ENCODE measurements at regions not wholly inside any gene's neighbourhood (a gene's known extent, or its start where the extent isn't known, plus 50 kb on each side); places are given as distances from the start of the nearest gene placed in this dataset.
"Not testable (repeated sequence)": the region's sequence is repeated elsewhere in the genome, so short reads cannot be mapped to it uniquely, and the experiment has no call there.

- TF ChIP-seq, protein P1, sequence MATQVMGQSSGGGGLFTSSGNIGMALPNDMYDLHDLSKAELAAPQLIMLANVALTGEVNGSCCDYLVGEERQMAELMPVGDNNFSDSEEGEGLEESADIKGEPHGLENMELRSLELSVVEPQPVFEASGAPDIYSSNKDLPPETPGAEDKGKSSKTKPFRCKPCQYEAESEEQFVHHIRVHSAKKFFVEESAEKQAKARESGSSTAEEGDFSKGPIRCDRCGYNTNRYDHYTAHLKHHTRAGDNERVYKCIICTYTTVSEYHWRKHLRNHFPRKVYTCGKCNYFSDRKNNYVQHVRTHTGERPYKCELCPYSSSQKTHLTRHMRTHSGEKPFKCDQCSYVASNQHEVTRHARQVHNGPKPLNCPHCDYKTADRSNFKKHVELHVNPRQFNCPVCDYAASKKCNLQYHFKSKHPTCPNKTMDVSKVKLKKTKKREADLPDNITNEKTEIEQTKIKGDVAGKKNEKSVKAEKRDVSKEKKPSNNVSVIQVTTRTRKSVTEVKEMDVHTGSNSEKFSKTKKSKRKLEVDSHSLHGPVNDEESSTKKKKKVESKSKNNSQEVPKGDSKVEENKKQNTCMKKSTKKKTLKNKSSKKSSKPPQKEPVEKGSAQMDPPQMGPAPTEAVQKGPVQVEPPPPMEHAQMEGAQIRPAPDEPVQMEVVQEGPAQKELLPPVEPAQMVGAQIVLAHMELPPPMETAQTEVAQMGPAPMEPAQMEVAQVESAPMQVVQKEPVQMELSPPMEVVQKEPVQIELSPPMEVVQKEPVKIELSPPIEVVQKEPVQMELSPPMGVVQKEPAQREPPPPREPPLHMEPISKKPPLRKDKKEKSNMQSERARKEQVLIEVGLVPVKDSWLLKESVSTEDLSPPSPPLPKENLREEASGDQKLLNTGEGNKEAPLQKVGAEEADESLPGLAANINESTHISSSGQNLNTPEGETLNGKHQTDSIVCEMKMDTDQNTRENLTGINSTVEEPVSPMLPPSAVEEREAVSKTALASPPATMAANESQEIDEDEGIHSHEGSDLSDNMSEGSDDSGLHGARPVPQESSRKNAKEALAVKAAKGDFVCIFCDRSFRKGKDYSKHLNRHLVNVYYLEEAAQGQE (IDR thresholded peaks at IDR 0.05; ENCODE audit: insufficient read depth in 1 of 2, low read depth in 2 of 2, low read length in 1 of 2) = not testable (repeated sequence)
- not testable (repeated sequence) for TF ChIP-seq TCF7L2, POLR2AphosphoS5 (IDR thresholded peaks at IDR 0.05; ENCODE audit: low read depth, low read length)
- TF ChIP-seq, protein P2, sequence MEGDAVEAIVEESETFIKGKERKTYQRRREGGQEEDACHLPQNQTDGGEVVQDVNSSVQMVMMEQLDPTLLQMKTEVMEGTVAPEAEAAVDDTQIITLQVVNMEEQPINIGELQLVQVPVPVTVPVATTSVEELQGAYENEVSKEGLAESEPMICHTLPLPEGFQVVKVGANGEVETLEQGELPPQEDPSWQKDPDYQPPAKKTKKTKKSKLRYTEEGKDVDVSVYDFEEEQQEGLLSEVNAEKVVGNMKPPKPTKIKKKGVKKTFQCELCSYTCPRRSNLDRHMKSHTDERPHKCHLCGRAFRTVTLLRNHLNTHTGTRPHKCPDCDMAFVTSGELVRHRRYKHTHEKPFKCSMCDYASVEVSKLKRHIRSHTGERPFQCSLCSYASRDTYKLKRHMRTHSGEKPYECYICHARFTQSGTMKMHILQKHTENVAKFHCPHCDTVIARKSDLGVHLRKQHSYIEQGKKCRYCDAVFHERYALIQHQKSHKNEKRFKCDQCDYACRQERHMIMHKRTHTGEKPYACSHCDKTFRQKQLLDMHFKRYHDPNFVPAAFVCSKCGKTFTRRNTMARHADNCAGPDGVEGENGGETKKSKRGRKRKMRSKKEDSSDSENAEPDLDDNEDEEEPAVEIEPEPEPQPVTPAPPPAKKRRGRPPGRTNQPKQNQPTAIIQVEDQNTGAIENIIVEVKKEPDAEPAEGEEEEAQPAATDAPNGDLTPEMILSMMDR (IDR thresholded peaks at IDR 0.05) = not testable (repeated sequence)
These were observed 1328.6 kb downstream of the GRIK2 start for GRCh38 chr6:102722086-102722485.

Data from Panc1 (cell line).